ENCODE measurements at regions not wholly inside any gene's neighbourhood (a gene's known extent, or its start where the extent isn't known, plus 50 kb on each side); places are given as distances from the start of the nearest gene placed in this dataset.
A peak's percentile ranks its signal among the peaks of the same experiment; 100 is the strongest.

DNA sequence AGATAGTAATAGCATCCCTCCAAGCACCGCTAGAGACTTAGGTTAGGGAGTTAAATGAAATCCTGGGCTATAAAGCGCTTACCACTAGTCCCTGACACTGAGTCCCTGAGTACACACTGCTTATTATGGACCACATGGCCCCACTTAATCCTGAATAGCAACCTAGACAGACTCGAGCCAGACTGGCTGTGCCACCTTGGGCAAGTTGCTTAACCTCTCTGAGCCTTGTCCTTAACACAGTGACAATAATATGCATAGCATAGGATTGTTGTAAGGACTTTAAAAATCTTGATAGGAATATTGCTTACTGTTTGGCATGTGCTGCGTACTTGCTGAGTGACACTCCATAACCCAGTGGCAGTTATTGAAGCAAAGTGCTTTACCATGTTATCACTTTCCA is 125.6 kb upstream of the SASH1 start:
- in situ Hi-C loops (cut with HindIII; ENCODE audit: low pct_unique_long_range_greater_than_20kb, low sequenced_read_pairs), result no loop called here
- TF ChIP-seq JUND (IDR thresholded peaks at IDR 0.05; ENCODE audit: low read depth), result no peak
- no peak for DNase-seq (ENCODE audit: low read depth in 1 of 2, low spot score in 1 of 2)

GRCh38 chr6:148217921-148218320 is 124.7 kb upstream of the SASH1 start:
- DNase-seq (ENCODE audit: low read depth in 1 of 2, low spot score in 1 of 2), result no peak
- no peak for TF ChIP-seq JUND (IDR thresholded peaks at IDR 0.05; ENCODE audit: low read depth)
- in situ Hi-C loops (cut with HindIII; ENCODE audit: low pct_unique_long_range_greater_than_20kb, low sequenced_read_pairs), result no loop called here

GRCh38 chr6:148218542-148219258 is 123.9 kb upstream of the SASH1 start:
- in situ Hi-C loops (cut with HindIII; ENCODE audit: low pct_unique_long_range_greater_than_20kb, low sequenced_read_pairs), result no loop called here
- no peak for DNase-seq (ENCODE audit: low read depth in 1 of 2, low spot score in 1 of 2)
- TF ChIP-seq JUND (IDR thresholded peaks at IDR 0.05; ENCODE audit: low read depth), result no peak

GRCh38 chr6:148221196-148221979 is 121.2 kb upstream of the SASH1 start:
- in situ Hi-C loops (cut with HindIII; ENCODE audit: low pct_unique_long_range_greater_than_20kb, low sequenced_read_pairs), result no loop called here
- DNase-seq (ENCODE audit: low read depth in 1 of 2, low spot score in 1 of 2), result no peak
- TF ChIP-seq JUND (IDR thresholded peaks at IDR 0.05; ENCODE audit: low read depth), result no peak

GRCh38 chr6:148222376-148222775 is 120.3 kb upstream of the SASH1 start:
- no peak for TF ChIP-seq JUND (IDR thresholded peaks at IDR 0.05; ENCODE audit: low read depth)
- no peak for DNase-seq (ENCODE audit: low read depth in 1 of 2, low spot score in 1 of 2)
- in situ Hi-C loops (cut with HindIII; ENCODE audit: low pct_unique_long_range_greater_than_20kb, low sequenced_read_pairs), result no loop called here

GRCh38 chr6:148222846-148223245 is 119.8 kb upstream of the SASH1 start:
- no peak for DNase-seq (ENCODE audit: low read depth in 1 of 2, low spot score in 1 of 2)
- in situ Hi-C loops (cut with HindIII; ENCODE audit: low pct_unique_long_range_greater_than_20kb, low sequenced_read_pairs), result no loop called here
- no peak for TF ChIP-seq JUND (IDR thresholded peaks at IDR 0.05; ENCODE audit: low read depth)

DNA sequence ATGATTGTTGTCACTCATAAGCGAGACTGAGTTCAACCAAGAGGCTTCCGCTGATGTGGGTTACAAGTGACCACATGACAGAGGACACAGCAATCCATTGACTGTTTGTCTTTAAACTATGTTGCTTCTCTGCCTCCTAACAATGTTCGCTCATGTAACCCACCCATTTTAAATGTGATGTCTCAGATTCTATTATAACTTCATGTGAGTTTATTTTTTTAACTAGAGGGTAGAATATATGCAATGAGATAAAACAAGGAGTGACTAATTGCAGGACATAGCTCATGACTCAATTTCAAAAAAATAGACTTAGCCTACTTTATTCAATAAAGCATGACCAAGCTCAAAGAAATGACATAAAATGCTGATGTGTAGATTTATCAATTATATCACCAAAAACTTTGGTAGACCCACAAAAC is 119.2 kb upstream of the SASH1 start:
- no peak for TF ChIP-seq JUND (IDR thresholded peaks at IDR 0.05; ENCODE audit: low read depth)
- no peak for DNase-seq (ENCODE audit: low read depth in 1 of 2, low spot score in 1 of 2)
- in situ Hi-C loops (cut with HindIII; ENCODE audit: low pct_unique_long_range_greater_than_20kb, low sequenced_read_pairs), result no loop called here

DNA sequence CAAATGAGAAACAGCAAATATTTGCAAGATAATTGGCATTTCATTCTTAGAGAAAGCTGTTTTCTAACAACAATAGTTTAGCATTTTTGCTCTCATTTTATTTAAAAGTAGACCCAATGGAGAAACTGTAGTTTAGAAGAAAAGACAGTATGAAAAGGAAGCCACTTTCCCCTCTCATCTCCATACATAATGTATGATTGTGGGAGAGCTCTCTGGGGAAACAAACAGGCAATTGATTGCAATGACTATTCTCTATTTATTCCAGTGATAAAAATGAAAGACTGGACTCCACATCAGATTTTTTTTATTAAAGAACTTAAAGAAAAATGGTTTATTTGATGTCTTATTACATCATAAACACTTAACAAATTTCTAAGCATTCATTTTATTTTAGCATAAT is 116.8 kb upstream of the SASH1 start:
- in situ Hi-C loops (cut with HindIII; ENCODE audit: low pct_unique_long_range_greater_than_20kb, low sequenced_read_pairs), result no loop called here
- no peak for TF ChIP-seq JUND (IDR thresholded peaks at IDR 0.05; ENCODE audit: low read depth)
- DNase-seq (ENCODE audit: low read depth in 1 of 2, low spot score in 1 of 2), result no peak

- no peak for TF ChIP-seq JUND (IDR thresholded peaks at IDR 0.05; ENCODE audit: low read depth)
- DNase-seq (ENCODE audit: low read depth in 1 of 2, low spot score in 1 of 2), result no peak
- in situ Hi-C loops (cut with HindIII; ENCODE audit: low pct_unique_long_range_greater_than_20kb, low sequenced_read_pairs), result no loop called here
Measured at GRCh38 chr6:148226284-148226683, 116.4 kb upstream of the SASH1 start.

- no peak for DNase-seq (ENCODE audit: low read depth in 1 of 2, low spot score in 1 of 2)
- no peak for TF ChIP-seq JUND (IDR thresholded peaks at IDR 0.05; ENCODE audit: low read depth)
- in situ Hi-C loops (cut with HindIII; ENCODE audit: low pct_unique_long_range_greater_than_20kb, low sequenced_read_pairs), result no loop called here
Measured at GRCh38 chr6:148231572-148231971, 111.1 kb upstream of the SASH1 start.

- TF ChIP-seq JUND (IDR thresholded peaks at IDR 0.05; ENCODE audit: low read depth), result no peak
- in situ Hi-C loops (cut with HindIII; ENCODE audit: low pct_unique_long_range_greater_than_20kb, low sequenced_read_pairs), result no loop called here
- DNase-seq (ENCODE audit: low read depth in 1 of 2, low spot score in 1 of 2), result no peak
Measured at GRCh38 chr6:148235446-148235845, 107.2 kb upstream of the SASH1 start.

DNA sequence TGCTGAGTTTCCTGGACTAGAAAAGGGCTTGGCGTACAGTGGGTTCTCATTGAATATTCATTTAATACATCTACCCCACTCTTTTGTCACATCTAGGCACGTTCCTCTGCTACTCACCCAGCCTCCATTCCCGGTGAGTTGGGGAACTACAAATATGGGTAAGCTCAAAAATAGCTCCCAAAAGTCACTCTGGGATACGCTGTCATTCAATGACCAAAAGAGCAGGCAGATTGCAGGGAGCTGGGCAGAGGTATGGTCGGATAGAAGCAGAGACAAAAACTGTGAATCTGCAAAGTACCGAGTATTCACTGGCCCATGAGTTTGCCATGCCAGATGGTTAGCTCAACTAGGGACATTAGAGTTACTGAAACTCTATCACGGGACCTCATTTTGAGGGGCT is 103.9 kb upstream of the SASH1 start:
- no peak for TF ChIP-seq JUND (IDR thresholded peaks at IDR 0.05; ENCODE audit: low read depth)
- DNase-seq (ENCODE audit: low read depth in 1 of 2, low spot score in 1 of 2), result no peak
- in situ Hi-C loops (cut with HindIII; ENCODE audit: low pct_unique_long_range_greater_than_20kb, low sequenced_read_pairs), result no loop called here

- in situ Hi-C loops (cut with HindIII; ENCODE audit: low pct_unique_long_range_greater_than_20kb, low sequenced_read_pairs), result no loop called here
- no peak for TF ChIP-seq JUND (IDR thresholded peaks at IDR 0.05; ENCODE audit: low read depth)
- peak in 1 of 2 experiments; percentile 62 for DNase-seq (ENCODE audit: low read depth in 1 of 2, low spot score in 1 of 2)
Measured at GRCh38 chr6:148239215-148239614, 103.4 kb upstream of the SASH1 start.
